AG09319 (cell line): ENCODE measurements at regions not wholly inside any gene's neighbourhood (a gene's known extent, or its start where the extent isn't known, plus 50 kb on each side); places are given as distances from the start of the nearest gene placed in this dataset.

Experiments used
- DNase-seq: peaks from one replicate; pipeline ENCODE4 v3.0.0-alpha.2; 2010; ENCODE audit warnings: low read depth; ENCODE audit errors: extremely low read depth
- CTCF ChIP-seq: IDR thresholded peaks from 2 replicates; pipeline ENCODE4 v1.5.1; 2011; ENCODE audit warnings: low read depth, mild to moderate bottlenecking, inconsistent platforms, low read length, moderate library complexity

GRCh38 chr14:53767566-53767965 lies 189.1 kb downstream of the BMP4 start:
- DNase-seq, result no peak
- no peak for TF ChIP-seq CTCF

GRCh38 chr14:53766601-53767000 lies 190.0 kb downstream of the BMP4 start:
- no peak for TF ChIP-seq CTCF
- no peak for DNase-seq

GRCh38 chr14:53766106-53766505 lies 190.5 kb downstream of the BMP4 start:
- TF ChIP-seq CTCF, result no peak
- no peak for DNase-seq

GRCh38 chr14:53764846-53765245 lies 191.8 kb downstream of the BMP4 start:
- TF ChIP-seq CTCF, result no peak
- no peak for DNase-seq

- no peak for TF ChIP-seq CTCF
- no peak for DNase-seq
These were observed 198.5 kb downstream of the BMP4 start for GRCh38 chr14:53758141-53758540.

- TF ChIP-seq CTCF, result no peak
- DNase-seq, result no peak
These were observed 198.9 kb downstream of the BMP4 start for GRCh38 chr14:53757732-53758131.

GRCh38 chr14:53751650-53752049 lies 205.0 kb downstream of the BMP4 start:
- no peak for DNase-seq
- TF ChIP-seq CTCF, result no peak

GRCh38 chr14:53748691-53749090 lies 207.9 kb downstream of the BMP4 start:
- TF ChIP-seq CTCF, result no peak
- no peak for DNase-seq
